GM12892 (cell line): ENCODE measurements at regions not wholly inside any gene's neighbourhood (a gene's known extent, or its start where the extent isn't known, plus 50 kb on each side); places are given as distances from the start of the nearest gene placed in this dataset.

ENCODE experiments used
- POLR2A ChIP-seq: IDR thresholded peaks from 2 replicates; pipeline ENCODE4 v1.6.1; 2011; ENCODE audit warnings: low read depth, low read length, control low read depth
- TAF1 ChIP-seq: IDR thresholded peaks from 2 replicates; pipeline ENCODE4 v1.6.1; 2011; ENCODE audit warnings: low read depth, mild to moderate bottlenecking, control low read depth, low read length, borderline replicate concordance

- no peak for TF ChIP-seq POLR2A
- no peak for TF ChIP-seq TAF1
Measured at GRCh38 chr2:21610304-21610703, 486.5 kb downstream of the TDRD15 start.
